Prostate gland (tissue), 2 donors: ENCODE measurements at regions not wholly inside any gene's neighbourhood (a gene's known extent, or its start where the extent isn't known, plus 50 kb on each side); places are given as distances from the start of the nearest gene placed in this dataset.

Source experiments
- DNase-seq: peaks from one replicate; pipeline ENCODE4 v3.0.0-alpha.2; 2019; ENCODE audit warnings: low spot score
- H3K27ac ChIP-seq, 2 donors: fragments of 200-600 bp; sonication (generic); 2 replicates each; pipeline ENCODE4 v1.5.1; 2017 to 2019
- H3K27me3 ChIP-seq: fragments of 200-600 bp; sonication (generic); replicated peaks from 2 replicates; pipeline ENCODE4 v1.5.1; 2019; ENCODE audit not compliant: insufficient read depth
- H3K36me3 ChIP-seq, 2 donors: fragments of 200-600 bp; sonication (generic); 1 replicate in 1 of 2; 2 replicates in 1 of 2; pipeline versions ENCODE4 v1.5.1 to v1.8.1; 2017 to 2019
- H3K4me1 ChIP-seq: fragments of 200-600 bp; sonication (generic); replicated peaks from 2 replicates; pipeline ENCODE4 v1.5.1; 2019
- H3K4me3 ChIP-seq, 2 donors: fragments of 200-600 bp; sonication (generic); 2 replicates each; pipeline ENCODE4 v1.5.1; 2017 to 2019
- H3K9me3 ChIP-seq: fragments of 200-600 bp; sonication (generic); 2 replicates; pipeline ENCODE4 v1.5.1; 2017
- CTCF ChIP-seq, 4 experiments: fragments of 200-600 bp in 2 of 4; fragments of 450-650 bp in 2 of 4; sonication (generic) in 2 of 4; IDR thresholded peaks; 1 replicate in 3 of 4; 2 replicates in 1 of 4; pipeline ENCODE4 v1.5.1; 2016 to 2019; ENCODE audit warnings: antibody characterized with exemption in 4 of 4, mild to moderate bottlenecking in 2 of 4, moderate library complexity in 2 of 4
- POLR2A ChIP-seq: fragments of 450-650 bp; IDR thresholded peaks from one replicate; pipeline ENCODE4 v1.6.1; 2016; ENCODE audit warnings: antibody characterized with exemption, mild to moderate bottlenecking
- POLR2AphosphoS5 ChIP-seq: sonication (generic); formaldehyde crosslinking; IDR thresholded peaks from one replicate; pipeline ENCODE4 v1.6.1; 2017; ENCODE audit warnings: antibody characterized with exemption
- WGBS: methylation state at CpG from one replicate; pipeline ENCODE4 v1.1.5; 2018; 5-methylcytosine and 5-hydroxymethylcytosine counted together
- intact Hi-C: fragments of 100-400 bp; cut with DNase I; formaldehyde crosslinking; loops from one replicate; pipeline ENCODE4 v1.14.2; 2022

- Histone ChIP-seq H3K4me1 (no peaks in the 10 kb centered on the region), H3K27me3 (no peaks in the 10 kb centered on the region), H3K27ac (no peak overlapping the region), H3K4me3 (no peak overlapping the region), H3K9me3 (no peaks in the 10 kb centered on the region), H3K36me3 (no peaks in the 10 kb centered on the region)
- intact Hi-C loops = no loop called here
- no peak for DNase-seq
- TF ChIP-seq POLR2A (no peak), POLR2AphosphoS5 (no peak), CTCF (IDR thresholded peaks at IDR 0.05) (no peak)
Measured at GRCh38 chr15:39320355-39320754, 260.5 kb upstream of the THBS1 start.

- H3K4me1 ChIP-seq = no peaks in the 10 kb centered on the region
- DNase-seq = no peak
- intact Hi-C loops = no loop called here
- no peak overlapping the region for H3K27ac ChIP-seq
- H3K9me3 ChIP-seq = no peaks in the 10 kb centered on the region
- no peak overlapping the region for H3K4me3 ChIP-seq
- no peaks in the 10 kb centered on the region for H3K36me3 ChIP-seq
- TF ChIP-seq POLR2A (no peak), POLR2AphosphoS5 (no peak), CTCF (IDR thresholded peaks at IDR 0.05) (no peak)
- H3K27me3 ChIP-seq = no peaks in the 10 kb centered on the region
- 97% methylated on average over 1 of the region's 1 CpG for WGBS
Measured at GRCh38 chr15:39320886-39321285, 260.0 kb upstream of the THBS1 start.

DNA sequence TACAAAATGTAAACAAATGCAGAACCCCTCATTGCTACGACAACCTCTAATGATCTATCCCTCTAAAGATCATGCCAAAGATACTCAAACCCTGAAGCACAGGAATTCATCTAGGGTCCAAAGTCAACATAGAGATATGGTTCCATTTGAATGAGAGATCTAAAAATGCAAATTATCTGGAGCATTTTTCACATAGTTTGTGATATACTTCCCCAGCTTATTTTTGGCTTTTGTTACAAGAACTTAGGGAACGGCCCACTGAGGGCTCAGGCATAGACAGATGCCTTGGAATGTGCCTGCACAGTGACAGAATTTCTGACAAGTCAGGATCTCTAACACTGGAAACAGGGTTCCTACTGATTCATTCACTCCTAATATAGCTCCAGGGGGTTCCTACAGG is 258.9 kb upstream of the THBS1 start:
- intact Hi-C loops = no loop called here
- Histone ChIP-seq H3K4me3 (no peak overlapping the region), H3K9me3 (no peaks in the 10 kb centered on the region), H3K27ac (no peak overlapping the region), H3K4me1 (no peaks in the 10 kb centered on the region), H3K27me3 (no peaks in the 10 kb centered on the region), H3K36me3 (no peaks in the 10 kb centered on the region)
- WGBS = 71% methylated on average over 2 of the region's 2 CpGs
- TF ChIP-seq CTCF (IDR thresholded peaks at IDR 0.05) = no peak
- no peak for TF ChIP-seq POLR2AphosphoS5
- TF ChIP-seq POLR2A = no peak
- no peak for DNase-seq

GRCh38 chr15:39323157-39323556 is 257.7 kb upstream of the THBS1 start:
- no peak overlapping the region for H3K27ac ChIP-seq
- intact Hi-C loops = no loop called here
- no peak overlapping the region for H3K4me3 ChIP-seq
- H3K4me1 ChIP-seq = no peaks in the 10 kb centered on the region
- DNase-seq = no peak
- no peak for TF ChIP-seq CTCF (IDR thresholded peaks at IDR 0.05)
- TF ChIP-seq POLR2AphosphoS5 = no peak
- TF ChIP-seq POLR2A = no peak
- no peaks in the 10 kb centered on the region for H3K9me3 ChIP-seq
- H3K36me3 ChIP-seq = no peaks in the 10 kb centered on the region
- H3K27me3 ChIP-seq = no peaks in the 10 kb centered on the region

DNA sequence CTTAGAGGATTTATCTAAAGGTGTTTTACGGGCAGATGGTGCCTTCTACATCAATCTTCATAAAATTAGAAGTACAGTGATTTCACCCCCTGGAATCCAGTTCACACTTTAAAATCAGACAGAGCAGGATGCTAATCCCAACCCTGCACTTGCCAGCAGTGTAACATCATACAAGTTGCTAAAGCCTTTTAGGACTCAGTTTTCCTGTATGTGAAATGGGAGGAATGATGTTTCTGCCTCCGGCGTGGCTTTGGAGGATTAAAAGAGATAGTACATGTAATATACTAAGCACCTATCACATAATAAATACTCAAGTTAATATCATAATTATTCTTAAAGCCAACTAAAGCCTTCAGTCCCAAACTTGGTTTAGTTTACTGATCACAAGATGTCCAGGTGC is 257.2 kb upstream of the THBS1 start:
- Histone ChIP-seq H3K27me3 (no peaks in the 10 kb centered on the region), H3K9me3 (no peaks in the 10 kb centered on the region), H3K4me3 (no peak overlapping the region), H3K27ac (no peak overlapping the region), H3K4me1 (no peaks in the 10 kb centered on the region), H3K36me3 (no peaks in the 10 kb centered on the region)
- no peak for TF ChIP-seq CTCF (IDR thresholded peaks at IDR 0.05)
- no peak for TF ChIP-seq POLR2AphosphoS5
- no peak for TF ChIP-seq POLR2A
- 100% methylated on average over 3 of the region's 3 CpGs for WGBS
- DNase-seq = no peak
- intact Hi-C loops = no loop called here
